Stimulated activated naive CD4-positive, alpha-beta T cell treated with Interleukin-2 at 50 U/mL for 16 hours (primary cell): ENCODE measurements at regions not wholly inside any gene's neighbourhood (a gene's known extent, or its start where the extent isn't known, plus 50 kb on each side); places are given as distances from the start of the nearest gene placed in this dataset.

Experiments used
- DNase-seq: peaks from one replicate; lab custom pipeline; 2025; lab: John Stamatoyannopoulos, UW

DNA sequence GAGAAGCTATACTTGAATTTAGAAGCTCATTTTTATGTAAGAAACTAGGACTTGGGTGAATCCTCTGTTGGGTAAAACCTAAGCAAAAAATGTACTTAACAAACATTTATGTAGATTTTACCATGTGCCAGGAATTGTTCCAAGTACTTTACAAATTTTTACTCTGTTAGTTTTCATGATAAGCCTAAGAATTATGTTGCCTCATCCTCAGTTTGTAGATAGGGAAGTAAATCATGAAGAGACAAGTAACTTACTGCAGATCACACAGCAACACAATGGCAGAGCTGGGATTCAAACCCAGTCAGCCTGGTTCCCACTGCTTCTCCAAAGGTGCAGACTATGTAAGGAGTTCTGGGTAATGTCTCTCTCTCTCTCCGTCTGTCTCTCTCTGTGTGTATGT, 169.9 kb downstream of the DIPK2A start:
- no peak for DNase-seq

DNA sequence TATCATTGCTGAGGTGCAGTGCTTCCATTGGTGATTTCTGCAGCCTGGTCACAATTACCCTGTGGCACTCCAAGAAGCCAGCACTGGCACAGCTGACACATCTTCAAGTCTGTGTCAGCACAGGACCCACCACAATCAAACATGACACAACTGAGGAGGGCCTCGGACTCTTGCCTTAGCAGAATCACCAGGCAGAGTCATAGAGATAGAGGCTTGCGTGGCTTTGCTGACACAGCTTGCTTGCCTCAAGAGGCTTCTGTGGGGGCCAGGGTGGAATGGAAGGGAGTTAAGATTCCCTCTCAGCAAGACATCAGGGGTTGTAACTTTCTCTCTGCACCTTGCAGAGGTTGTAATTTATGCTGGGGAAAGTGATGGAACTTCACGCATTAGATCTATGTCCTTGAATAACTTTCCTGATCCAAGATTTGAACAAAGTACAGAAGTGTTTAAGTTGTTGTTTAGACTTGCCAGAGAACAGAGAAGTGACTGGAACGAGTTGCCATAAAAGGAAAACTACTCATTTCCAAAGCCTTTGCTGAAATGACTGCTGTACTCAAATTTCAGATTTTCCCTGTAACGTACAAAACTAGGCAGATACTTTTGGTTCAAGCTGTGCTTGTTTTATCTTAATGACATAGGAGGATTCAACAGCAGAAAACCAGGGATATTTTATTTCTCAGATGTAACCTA, 170.7 kb downstream of the DIPK2A start:
- DNase-seq = no peak

DNA sequence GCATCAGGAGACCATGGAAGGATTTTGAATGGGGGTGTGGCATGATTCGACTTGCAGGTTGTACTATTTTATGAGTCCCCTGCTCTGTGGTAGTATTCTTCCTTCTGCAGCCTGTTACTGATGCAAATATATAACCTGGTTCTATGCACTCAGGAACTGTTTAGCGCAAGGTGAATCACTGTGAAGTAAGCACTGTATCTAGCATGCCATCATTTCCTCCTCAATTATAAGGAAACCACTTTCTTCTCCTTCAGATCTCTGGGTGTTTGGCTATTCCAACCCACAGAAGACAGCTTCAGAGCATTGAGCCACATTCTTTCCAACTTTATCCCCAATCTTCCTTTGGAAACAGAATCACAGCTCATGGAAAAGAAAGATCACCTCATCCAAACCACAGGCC, 176.7 kb downstream of the DIPK2A start:
- no peak for DNase-seq

DNA sequence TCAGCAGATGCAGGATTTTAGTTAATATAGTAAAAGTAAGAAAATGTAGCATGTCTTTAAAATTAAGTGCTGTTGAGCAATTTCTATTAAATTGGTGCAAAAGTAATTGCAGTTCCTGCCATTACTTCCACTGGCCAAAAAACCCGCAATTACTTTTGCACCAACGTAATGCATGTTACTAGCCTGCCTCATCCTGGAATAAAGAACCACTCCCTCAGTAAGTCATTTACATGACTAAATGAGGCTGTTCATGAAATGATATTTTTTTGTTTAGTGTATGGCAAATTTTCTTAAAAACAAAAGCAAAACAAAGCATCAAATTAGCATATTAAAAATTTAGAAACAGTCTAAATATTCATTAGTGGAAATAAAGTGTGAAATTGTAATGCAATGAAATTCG, 180.4 kb downstream of the DIPK2A start:
- no peak for DNase-seq

DNA sequence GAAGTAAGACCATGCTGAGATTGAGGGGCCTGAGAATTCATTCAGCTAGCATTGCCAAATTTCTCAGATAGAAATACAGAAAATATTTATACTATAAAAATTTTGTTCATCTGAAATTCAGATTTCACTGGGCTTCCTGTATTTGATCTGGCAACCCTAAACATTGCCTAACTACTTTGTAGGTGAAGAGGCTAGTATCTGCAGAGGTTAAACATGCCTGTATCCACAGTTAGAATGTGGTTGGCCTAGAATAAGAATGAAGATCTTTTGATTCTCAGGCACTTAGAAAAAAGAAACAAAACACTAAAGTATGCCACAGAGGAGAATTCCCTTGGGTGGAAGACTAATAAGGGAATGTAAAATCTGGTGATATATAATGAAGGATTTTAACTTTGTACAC, 189.0 kb downstream of the DIPK2A start:
- DNase-seq = no peak

DNA sequence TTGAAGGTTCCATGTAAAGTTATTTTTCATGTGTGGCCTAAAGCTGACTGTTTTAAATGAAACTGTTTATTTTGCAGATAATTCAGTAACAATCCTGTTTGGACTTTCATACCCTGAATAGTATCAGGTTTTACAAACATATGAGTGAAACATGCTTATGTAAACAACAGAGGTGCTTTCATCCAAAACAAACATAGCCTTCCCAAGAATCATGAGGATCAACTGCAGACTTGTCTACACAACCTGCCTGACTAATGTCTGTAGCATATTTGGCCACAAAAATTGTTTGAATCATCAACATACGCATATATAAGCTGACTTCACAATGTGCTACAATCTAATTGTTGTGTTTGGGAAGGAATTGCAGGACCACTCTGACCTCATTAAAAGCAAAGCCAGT, 190.4 kb downstream of the DIPK2A start:
- DNase-seq = no peak

DNA sequence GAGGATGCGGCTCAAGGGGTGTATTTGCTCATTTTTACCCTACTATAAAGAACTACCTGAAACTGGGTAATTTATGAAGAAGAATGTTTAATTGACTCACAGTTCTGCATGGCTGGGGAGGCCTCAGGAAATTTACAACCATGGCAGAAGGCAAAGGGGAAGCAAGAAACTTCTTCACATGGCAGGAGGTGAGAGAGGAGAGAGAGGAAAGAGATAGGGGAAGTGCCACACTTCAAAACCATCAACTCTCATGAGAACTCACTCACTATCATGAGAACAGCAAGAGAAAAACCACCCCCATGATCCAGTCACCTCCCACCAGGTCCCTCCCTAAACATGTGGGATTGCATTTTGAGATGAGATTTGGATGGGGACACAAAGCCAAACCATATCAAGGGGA, 192.7 kb downstream of the DIPK2A start:
- no peak for DNase-seq

DNA sequence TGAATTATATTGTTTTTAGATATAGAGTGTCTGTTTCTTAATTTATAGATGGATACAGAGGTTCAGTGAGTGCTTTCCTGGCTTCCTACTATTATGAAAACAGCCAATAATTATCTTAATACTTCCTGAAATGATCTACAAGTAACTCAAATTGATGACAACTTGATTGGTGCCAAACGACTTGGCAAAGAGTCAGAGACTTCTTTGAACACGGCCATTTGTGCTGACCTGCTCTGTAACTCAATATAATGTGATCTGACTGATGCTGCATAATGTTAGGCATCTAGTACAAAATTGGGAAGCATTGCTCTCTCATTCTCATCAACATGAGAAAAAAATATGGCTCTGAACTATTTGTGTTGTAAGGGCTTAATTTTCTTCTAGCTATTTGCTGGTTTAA, 193.9 kb downstream of the DIPK2A start:
- DNase-seq = no peak

DNA sequence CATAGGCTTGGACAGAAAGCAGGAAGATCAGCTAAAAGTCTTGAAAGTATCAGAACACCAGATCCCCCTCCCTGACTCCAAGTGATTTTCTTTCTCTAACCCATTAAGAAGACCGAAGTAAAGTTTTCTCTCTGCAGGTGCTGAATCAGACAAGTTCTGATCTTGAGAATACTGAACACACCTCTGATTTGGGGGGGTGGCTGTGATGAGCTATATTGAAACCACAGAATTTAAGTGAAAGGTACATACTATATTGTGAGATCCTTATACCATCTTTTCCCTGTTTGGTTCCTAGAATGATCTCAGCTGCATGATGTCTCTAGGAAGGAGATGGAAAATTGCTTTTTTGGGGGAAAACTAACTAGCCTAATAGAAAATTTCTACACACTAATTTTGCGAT, 196.0 kb downstream of the DIPK2A start:
- DNase-seq = no peak

DNA sequence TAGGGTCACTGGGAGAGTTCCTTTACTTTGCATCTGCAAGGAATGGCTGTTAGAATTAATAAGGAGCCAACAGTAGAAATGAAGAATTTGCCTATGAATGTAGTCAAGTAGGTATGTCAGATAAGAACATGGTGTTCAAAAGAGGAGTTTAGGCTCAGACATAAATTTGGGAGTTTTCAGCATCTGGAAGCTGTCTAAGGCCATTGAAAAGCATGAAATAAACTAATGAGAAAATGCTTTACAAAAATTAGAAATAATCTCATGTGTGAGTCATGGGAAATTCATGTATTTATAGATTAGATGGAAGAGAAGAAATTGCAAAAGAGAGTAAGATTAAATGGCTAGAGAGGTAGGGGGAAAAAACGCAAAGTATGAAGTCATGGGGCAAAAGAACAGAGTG, 201.9 kb downstream of the DIPK2A start:
- no peak for DNase-seq

DNA sequence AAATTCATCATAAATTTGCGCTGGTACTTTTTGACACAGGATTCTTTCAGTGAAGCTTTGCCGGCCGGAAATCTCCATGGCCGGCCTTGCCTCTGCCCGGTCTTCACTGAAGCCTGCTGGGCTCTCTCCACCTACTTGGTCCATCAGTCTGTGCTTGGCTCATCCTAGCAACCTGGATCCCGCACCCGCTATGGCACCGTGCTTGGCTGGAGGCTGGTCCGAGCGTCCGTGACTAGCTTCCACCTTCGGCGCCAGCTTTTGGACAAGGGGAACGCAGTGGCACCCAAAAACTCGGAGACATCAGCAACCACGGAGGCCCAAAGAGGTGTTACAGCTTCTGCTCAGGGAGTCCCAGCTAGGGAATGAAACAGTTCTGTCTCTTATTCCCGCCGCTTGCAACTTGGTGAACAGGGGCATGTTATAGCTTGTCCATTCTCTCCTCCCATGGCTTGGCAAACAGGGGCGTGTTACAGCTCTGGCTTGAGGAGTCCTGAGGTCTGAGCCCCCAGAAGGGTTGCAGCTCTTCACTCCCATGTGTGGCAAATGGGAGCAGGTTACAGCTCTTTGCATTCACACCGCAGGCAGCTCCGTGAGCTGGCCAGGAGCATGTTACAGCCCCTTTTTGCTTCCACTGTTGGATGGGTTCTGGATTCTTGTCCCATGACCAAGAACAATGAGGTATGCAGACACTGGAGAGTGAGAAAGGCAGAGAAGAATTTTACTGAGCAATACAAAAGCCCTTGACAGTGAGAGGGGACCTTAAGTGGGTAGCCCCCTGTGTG, 204.2 kb downstream of the DIPK2A start:
- DNase-seq = no peak

DNA sequence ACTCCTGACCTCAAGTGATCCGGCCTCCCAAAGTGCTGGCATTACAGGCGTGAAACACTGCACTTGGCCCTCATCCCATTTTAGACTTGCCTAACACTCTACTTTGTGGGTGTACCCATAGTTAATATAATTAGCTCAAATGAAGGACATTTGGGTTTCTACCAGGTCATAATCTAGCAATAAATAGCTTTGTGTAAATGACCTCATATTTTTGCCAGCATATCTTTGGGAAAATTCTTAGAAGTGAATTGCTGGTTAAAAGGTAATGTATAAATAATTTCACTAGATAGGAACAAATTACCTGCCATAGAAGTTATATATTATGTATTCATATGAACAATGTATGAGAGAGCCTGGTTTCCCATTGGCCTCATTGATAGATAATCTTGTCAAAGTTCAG, 206.0 kb downstream of the DIPK2A start:
- DNase-seq = no peak

DNA sequence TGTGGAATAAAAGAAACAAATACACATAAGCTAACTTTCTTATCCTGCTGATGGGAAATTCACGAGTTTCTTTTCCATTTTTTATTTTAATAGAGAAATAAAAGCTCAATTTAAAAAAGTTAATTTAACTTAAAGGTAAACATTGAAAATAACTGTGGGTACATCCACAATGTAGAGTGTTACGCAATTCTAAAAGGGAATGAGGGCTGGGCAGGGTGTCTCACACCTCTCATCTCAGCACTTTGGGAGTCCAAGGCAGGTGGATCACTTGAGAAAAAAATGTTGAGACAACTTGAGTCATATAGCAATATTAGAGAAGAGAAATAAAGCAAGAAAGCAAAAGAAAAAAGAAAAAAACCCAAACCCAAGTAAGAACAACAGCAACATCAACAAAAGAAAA, 207.0 kb downstream of the DIPK2A start:
- DNase-seq = no peak

DNA sequence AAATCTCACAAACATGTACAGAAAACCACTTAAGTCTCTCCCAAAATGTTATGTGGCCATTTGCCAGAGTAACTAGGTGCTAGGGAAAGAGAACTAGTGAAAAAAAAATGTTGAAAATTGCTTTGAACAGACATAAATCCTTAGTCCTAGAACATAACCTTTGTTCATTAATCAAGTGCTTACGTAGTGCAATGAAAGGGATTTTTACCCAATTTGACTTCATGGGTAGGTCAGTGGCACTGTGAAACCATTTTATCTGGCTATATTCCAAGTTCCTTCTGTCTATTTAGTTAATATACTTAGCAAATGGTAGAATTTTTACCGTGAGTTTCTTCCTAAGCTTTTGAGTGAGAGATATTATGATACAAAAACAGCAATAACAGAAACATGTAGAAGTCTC, 209.4 kb downstream of the DIPK2A start:
- no peak for DNase-seq

DNA sequence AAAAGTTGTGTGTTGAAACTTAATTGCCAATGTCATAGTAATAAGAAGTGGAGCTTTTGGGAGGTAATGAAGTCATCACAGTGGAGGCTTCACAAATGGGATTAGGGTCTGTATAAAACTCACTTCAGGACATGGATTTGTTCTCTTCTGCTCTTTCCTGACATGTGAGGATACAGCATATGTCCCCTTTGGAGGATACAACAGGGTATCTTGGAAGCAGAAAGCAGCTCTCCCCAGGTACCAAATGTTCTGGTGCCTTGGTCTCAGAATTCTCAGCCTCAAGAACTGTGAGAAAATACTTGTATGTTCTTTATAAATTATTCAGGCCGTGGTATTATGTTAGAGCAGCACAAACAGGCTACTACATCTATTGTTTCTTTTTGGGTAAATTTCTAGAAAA, 210.9 kb downstream of the DIPK2A start:
- DNase-seq = no peak

DNA sequence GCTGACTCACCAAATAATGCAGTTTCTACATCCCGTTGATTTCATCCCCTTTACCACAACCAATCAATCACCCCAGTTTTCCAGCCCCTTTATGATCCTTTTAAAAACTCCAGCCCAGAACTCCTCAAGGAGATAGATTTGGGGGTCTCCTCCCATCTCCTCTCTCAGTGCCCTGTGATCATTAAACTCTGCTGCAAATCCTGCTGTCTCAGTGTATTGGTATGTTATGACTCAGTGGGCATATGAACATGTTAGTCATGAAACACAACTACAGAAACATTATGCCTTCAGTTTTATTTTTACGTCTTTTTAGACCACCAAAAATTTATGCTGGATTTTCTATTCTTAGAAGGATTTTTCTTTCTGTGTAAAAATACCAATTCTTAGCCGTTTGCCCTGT, 213.7 kb downstream of the DIPK2A start:
- no peak for DNase-seq

DNA sequence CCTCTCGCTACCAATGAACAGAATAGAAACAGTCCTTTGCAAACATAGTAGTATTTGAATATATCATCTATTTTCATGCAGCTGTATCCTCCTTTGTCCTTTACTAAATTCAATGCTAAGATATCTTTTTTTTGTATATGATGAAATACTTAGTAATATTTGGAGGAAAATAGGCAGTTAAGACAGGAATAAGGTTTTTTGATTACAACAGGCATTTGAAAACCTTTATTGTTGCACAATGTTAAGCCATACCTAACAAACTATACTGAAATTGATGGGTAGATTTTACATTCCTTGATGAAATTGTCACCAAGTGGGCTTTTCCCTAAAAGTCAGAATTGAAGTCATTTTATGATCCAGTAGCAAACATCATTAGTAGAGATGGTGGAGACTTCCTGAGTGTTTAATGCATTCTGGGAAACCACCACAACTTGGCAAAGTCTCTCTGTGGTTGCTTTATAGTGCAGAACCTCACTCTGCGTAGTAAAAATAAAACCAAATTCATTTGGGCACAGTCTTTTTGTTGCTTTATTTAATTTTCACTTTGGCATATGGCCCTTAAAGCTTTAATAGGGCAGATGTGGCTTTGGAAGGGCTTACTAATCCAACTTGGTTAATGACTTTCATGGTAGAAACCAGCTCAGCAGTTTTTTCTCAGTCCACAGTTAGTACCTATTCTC, 216.0 kb downstream of the DIPK2A start:
- no peak for DNase-seq

DNA sequence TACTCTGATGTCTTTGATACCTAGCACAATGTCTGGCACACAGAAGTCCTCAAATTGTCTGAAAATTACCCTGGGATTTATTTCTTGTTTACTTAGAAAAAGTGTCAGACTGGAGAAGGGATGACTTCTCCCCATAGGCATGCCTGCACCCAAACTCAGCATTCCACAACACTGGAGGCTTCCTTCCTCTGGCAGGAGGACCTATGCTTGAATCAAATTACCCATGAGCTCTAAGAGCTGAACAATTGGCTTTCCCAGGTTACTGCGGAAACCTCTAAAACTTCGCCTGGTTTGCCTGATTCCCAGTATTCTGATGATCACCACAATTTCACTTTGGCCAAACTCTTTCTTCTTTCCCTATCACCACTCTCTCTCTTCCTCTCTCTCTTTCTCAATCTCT, 217.4 kb downstream of the DIPK2A start:
- no peak for DNase-seq

DNA sequence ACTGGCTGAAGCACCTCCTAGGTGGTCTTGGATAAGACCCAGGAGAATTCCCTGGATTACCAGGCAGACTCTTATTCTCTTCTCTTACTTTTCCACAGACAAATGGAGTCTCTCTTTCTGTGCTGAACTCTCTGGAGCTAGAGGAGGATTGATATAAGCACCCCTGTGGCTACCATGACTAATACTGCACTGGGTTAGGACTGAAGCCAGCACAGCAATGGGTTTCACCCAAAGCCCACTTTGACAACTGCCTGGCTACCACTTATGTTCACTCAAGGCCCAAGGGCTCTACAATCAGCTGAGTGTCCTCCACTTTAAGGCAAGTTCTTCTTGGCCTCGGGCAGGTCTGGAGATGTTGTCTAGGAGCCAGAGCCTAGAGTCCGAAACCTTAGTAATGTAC, 225.5 kb downstream of the DIPK2A start:
- DNase-seq = no peak

DNA sequence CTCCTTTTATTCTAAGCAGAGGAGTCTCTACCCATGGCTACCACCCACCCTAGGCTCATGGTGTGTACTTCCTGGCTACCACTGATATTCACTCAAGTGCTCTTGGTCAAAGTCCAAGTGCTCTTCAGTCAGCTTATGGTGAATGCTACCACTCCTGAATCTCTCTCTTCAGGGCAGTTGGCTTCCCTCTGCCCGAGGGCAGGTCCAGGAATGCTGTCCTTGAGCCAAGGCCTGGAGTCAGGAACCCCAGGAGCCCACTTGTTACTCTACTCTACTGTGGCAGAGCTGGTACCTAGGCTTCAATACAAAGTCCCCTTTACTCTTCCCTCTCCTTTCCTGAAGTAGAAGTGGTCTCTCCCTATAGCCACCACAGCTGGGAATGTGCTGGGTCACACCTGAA, 226.0 kb downstream of the DIPK2A start:
- DNase-seq = no peak

DNA sequence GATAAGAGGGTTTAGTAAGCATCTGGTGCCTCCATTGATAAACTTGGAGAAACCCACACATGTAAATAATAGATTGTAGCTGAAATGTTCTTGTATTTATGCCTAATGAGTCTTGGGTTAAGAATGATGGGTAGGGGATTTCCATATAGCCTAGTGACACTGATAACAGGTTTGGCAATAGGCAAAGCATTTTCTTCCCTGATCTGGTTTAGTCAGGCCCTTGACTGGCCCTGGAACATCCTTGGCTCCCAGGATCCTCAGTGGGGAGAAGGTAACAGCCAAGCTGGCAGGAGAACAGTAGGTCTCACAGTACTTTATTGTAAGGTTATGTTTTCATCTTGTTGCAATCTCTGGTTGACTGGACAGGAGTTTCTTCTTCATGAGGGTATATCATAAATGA, 228.4 kb downstream of the DIPK2A start:
- no peak for DNase-seq

DNA sequence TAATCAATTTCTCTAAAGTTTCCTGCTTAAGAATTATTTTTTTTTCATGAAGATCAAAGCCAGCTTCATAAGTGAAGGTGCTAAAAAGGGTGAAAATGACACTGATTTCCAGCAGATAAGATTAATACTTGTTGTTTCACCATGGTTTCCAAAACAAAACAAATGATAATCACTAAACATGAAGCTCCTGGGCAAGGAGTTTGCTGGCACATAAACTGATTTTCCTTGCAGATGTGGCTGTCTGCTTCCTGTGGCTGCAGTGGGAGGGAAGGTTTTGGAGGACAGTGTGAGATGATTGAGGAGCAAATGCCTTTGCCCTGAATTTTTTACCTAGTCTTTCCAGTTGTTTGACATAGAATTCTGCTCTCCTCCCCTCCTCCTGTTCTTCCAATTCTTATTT, 228.8 kb downstream of the DIPK2A start:
- DNase-seq = no peak

DNA sequence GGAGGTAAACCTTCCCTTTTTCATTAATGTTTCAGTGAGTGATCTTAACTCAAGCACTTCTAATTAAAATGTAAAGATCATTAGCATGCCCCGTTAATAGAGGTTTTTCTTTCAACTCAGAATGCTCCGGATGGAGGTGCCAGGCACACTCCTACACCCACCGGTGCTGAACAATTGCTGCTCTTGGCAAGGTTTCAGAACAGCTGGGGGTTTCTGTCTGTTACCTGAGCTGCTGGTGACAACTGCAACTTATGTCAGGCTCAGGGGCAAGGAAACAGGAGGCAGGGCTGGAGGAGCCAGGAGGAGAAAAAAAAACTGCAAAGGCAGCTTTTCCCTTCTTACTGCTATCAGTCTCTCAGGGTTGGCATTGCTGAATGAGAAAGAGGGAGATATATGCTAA, 250.1 kb downstream of the DIPK2A start:
- DNase-seq = no peak
